ENCODE measurements at regions not wholly inside any gene's neighbourhood (a gene's known extent, or its start where the extent isn't known, plus 50 kb on each side); places are given as distances from the start of the nearest gene placed in this dataset.
"Not testable (repeated sequence)": the region's sequence is repeated elsewhere in the genome, so short reads cannot be mapped to it uniquely, and the experiment has no call there.

- DNase-seq, result no peak
These were observed 101.4 kb downstream of the ADRA2C start for GRCh38 chr4:3867403-3868100.

DNA sequence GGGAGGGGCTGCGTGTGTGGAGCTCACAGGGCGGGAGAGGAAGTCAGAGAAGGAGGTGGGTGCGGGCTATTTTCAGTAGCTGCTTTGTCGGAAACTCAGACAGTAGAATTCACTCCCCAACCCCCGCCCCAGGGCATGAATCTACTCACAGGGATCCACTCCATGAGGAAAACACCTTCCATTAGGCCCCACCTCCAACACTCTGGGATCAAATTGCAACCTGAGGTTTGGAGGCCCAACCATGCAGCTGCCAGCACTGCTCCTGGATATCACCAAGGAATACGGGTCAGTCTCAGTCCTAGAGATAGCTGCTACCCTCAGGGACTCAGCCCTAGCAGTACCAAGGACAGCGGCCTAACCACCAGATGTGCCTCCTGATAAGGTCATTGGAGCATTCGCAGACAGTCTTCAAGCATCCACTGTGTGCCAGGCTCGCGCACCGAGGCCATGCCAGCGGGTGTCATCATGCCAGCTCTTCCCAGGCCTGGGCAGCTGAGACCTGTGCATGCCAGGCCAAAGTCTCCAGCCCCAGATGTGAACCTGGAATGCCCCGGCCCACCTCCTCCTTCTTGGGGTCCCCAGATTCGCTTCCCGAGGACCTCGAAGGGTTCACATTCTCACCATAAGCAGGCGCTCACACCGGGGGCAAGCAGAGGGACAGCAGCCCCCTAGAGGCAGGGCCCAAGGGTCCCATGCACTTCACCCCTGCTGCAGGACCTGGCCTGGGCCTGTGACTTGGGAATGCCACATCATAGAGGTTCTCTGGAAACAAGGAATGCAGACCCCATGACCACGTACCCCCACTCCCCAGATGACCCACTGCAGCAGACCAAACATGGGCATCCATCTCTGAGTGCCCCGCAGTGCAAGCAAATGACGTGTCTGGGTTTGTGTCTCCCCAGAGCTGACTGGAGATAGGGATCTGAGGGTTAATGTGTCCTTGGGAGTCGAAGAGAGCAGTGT lies 102.3 kb downstream of the ADRA2C start:
- no peak for DNase-seq

- DNase-seq, result no peak
These were observed 103.0 kb downstream of the ADRA2C start for GRCh38 chr4:3869174-3869572.

- DNase-seq, result no peak
These were observed 103.7 kb downstream of the ADRA2C start for GRCh38 chr4:3869661-3870566.

DNA sequence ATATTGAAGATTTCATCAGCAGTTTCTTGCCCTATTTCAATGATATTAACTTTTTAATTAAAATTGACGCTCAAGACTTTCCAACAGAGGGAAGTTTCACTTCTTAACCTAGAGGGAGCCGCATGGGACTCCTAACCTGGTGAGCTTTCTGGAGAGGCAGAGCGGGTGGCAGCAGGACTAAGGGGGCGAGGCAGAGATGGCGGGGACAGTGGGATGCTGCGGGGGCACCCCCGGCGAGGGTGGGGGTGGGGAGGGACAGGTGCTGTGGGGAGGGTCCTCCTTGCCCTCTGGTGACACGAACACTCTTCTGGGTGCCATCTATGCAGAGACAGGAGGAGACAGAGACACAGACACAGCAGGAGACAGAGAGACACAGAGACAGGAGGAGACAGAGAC lies 104.4 kb downstream of the ADRA2C start:
- no peak for DNase-seq

DNA sequence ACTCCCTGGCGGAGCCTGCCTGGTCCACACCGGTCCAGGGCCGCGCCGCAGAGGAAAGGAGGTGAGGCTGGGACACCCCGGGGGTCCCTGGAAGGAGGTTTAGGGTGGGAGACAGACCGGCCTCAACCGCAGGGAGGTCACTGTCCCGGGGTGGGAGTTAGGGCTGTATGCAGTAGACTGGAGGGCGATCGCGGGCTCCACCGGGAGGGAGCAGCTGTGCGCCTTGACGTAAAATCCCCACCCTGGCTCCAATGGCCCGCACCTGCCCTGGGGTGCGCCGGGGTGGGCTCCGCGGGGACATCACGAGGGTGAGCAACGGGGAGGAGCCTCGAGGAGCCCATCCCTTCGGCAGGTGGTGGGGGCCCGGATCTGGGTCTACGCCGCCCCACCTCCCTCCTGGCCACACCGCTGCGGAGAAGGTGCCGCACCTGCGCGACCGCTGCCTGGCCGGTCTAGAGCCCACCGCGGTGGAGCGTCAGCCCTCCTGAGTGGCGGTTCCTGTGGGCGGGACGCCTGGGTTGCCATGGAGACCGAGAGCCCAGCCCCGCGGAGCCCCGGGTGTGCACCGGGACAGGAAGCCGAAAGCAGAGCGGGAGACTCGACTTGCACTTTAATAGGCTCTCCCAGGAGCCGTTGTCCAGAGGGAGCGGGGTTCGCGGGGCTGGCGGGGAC lies 105.1 kb downstream of the ADRA2C start:
- peak; percentile 5 for DNase-seq

- no peak for DNase-seq
These were observed 106.0 kb downstream of the ADRA2C start for GRCh38 chr4:3871881-3872833.

GRCh38 chr4:3872834-3873313 lies 106.7 kb downstream of the ADRA2C start:
- no peak for DNase-seq

GRCh38 chr4:3873408-3874027 lies 107.3 kb downstream of the ADRA2C start:
- DNase-seq, result no peak

GRCh38 chr4:3874028-3874415 lies 107.8 kb downstream of the ADRA2C start:
- no peak for DNase-seq

DNA sequence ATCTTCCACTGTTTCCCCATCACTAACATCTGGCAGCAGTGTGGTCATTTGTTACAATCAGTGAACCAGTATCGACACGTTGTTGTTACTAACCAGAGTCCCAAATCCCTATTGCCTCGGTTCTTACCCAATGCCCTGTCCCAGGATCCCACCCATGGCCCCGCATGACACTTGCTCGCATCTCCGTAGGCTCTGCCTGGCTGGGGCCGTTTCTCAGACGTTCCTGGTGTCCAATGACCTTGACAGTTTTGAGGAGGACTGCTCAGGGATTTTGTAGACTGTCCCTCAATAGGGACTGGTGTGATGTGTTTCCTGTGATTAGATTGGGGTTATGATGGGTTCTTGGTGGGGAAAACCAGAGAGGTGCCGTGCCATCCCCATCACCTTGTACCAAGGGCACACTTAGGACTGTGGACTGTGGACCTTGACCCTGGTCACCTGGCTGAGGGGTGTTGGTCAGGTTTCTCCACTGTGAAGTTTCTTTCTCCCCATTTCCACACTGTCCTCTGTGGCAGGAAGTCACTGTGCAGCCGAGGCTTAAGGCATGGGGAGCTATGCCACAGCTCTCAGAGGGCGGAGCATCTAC lies 108.4 kb downstream of the ADRA2C start:
- DNase-seq, result no peak

- no peak for DNase-seq
These were observed 109.3 kb downstream of the ADRA2C start for GRCh38 chr4:3875466-3875865.

GRCh38 chr4:3876057-3876845 lies 110.1 kb downstream of the ADRA2C start:
- not testable (repeated sequence) for DNase-seq

- DNase-seq, result no peak
These were observed 111.1 kb downstream of the ADRA2C start for GRCh38 chr4:3877236-3877635.

GRCh38 chr4:3877868-3878267 lies 111.7 kb downstream of the ADRA2C start:
- DNase-seq, result no peak

DNA sequence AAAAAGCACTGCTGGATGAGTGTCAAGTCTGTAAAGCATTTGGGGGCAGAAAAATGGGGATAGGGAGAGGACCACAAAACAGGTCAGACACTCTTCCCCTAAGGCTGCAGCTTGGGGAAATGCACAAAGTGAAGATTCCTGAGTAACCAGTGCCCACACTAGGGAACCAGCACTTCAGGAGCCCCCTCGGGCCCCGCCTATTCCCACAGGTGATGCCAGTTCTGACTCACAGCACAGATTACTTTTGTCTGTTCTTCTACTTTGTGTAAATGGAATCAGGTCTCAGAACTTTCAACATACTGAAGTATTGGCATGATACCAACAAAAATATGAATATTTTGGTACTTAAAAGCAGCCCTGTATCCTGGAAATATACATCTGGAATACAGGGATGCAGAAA lies 112.5 kb downstream of the ADRA2C start:
- no peak for DNase-seq

DNA sequence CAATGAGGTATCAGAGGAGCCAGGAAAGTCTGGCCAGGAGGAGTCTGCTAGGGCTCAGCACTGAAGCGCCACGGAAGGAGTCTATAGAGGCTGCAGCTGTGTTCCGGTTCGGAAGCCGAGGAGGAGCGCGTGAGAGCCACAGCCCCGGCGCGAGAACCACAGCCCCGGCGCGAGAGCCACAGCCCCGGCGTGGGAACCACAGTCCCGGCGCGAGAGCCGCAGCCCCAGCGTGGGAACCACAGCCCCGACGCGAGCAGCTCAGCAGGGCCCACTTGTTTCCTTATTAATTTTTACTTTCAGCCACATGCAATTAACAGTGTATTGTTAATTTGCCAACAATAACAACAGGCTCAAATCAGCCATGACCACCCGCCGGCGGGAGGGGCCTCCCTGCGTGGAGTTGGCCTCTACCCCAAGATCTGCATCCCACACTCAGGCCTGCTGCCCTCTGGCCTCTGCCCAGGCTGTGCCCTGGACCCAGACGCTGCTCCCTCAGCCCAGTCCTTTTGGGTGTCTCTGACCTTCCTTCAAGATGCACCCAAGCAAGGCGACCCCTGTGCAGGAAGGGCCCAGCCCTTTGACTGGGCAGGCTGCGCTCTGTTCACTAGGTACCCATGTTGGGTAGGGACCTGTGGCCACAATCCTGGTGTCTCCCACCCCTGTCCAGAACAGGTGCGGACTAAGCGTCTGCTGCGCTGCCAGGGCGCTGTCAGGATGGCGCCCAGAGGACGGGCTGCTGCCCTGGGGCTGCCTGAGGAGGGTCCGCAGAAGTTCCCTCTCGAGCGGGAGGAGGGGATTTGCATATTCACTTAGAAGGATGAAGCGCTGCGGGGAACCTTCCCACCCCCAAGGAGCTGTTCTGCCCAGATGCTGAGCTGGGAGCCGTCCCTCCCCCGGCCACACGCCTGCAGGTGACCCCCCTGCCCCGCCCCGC lies 113.8 kb downstream of the ADRA2C start:
- DNase-seq, result peak; percentile 47

DNA sequence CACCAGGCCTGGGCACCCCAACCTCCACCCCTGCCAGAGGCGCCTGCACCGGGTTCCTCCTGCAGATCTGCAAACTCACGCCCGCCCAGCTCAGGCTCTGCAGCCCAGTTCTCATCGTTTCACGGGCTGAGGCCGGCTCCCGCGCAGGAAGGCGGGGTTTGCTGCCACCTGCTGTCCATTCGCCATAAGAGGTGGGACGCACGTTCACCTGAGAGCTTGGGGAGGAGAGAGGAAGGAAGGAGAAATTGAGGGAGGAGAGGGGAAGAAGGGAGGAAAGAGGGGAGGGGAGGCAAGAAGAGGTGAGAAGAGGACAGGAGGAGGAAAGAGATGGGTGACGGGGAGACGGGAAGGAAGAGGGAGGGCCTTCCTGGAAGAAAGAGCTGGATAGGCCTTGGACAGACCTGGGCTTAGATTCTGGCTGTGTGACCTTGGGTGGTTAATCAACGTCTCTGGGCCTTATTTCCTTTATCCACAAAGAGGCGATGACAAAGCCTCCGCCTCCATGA lies 114.5 kb downstream of the ADRA2C start:
- DNase-seq, result peak; percentile 67

Data from CD4-positive, alpha-beta T cell treated with Interleukin-12 subunit alpha and Interleukin-12 subunit beta, for 1 hour (primary cell).